H1 (cell line): ENCODE measurements at regions not wholly inside any gene's neighbourhood (a gene's known extent, or its start where the extent isn't known, plus 50 kb on each side); places are given as distances from the start of the nearest gene placed in this dataset.

ENCODE experiments used
- CTCF ChIA-PET: fragments of 300-600 bp; sonication (Branson Sonifier 250); formaldehyde crosslinking; loops from one replicate; lab custom pipeline; 2021; ENCODE audit not compliant: partially characterized antibody; lab: Charles Lee
- POLR2A ChIA-PET: fragments of 300-600 bp; sonication (Branson Sonifier 250); formaldehyde crosslinking; loops from one replicate; lab custom pipeline; 2021; ENCODE audit warnings: inconsistent platforms; ENCODE audit not compliant: partially characterized antibody; lab: Charles Lee
- DNase-seq, 2 experiments: peaks; one replicate each; pipeline versions ENCODE4 v3.0.0 to v3.0.0-alpha.2; 2010 to 2022; ENCODE audit warnings: low spot score in 2 of 2, low read depth in 1 of 2, mixed read lengths in 1 of 2
- FAIRE-seq: peaks from 2 replicates; lab custom pipeline; 2011; peaks lifted over from hg19 to GRCh38; lab: Jason Lieb, UNC
- H2AFZ ChIP-seq: 2 replicates; pipeline ENCODE4 v1.8.1; 2012; ENCODE audit warnings: low read length, inconsistent platforms
- H2AK5ac ChIP-seq: 2 replicates; pipeline ENCODE4 v1.6.1; 2013; ENCODE audit warnings: low read depth, low read length
- H2BK120ac ChIP-seq: replicated peaks from 2 replicates; pipeline ENCODE3; 2013; ENCODE audit warnings: low read depth, low read length, inconsistent platforms
- H2BK12ac ChIP-seq: 2 replicates; pipeline ENCODE4 v1.6.1; 2013; ENCODE audit warnings: low read depth, low read length
- H2BK15ac ChIP-seq: 2 replicates; pipeline ENCODE4 v1.6.1; 2013; ENCODE audit warnings: low read length
- H2BK20ac ChIP-seq: 2 replicates; pipeline ENCODE4 v1.6.1; 2013; ENCODE audit warnings: low read length
- H2BK5ac ChIP-seq: 2 replicates; pipeline ENCODE4 v1.6.1; 2013; ENCODE audit warnings: low read depth, low read length
- H3K14ac ChIP-seq: 2 replicates; pipeline ENCODE4 v1.6.1; 2013; ENCODE audit warnings: inconsistent platforms; ENCODE audit not compliant: insufficient read length
- H3K18ac ChIP-seq: 2 replicates; pipeline ENCODE4 v1.6.1; 2013; ENCODE audit warnings: low read length; ENCODE audit errors: extremely low read depth
- H3K23ac ChIP-seq: 2 replicates; pipeline ENCODE4 v1.6.1; 2013; ENCODE audit warnings: inconsistent platforms; ENCODE audit not compliant: insufficient read length
- H3K23me2 ChIP-seq: 2 replicates; pipeline ENCODE4 v1.6.1; 2013; ENCODE audit warnings: low read depth, low read length
- H3K27ac ChIP-seq: 2 replicates; pipeline ENCODE4 v1.6.1; 2011; ENCODE audit warnings: low read depth, low read length, inconsistent platforms
- H3K27me3 ChIP-seq, 4 experiments: replicated peaks in 1 of 4; 1 replicate in 1 of 4; 2 replicates in 3 of 4; pipeline versions ENCODE4 v1.6.1 to v1.8.1; 2011 to 2013; ENCODE audit warnings: low read length in 3 of 4, mild to moderate bottlenecking in 3 of 4, inconsistent platforms in 2 of 4, mixed read lengths in 2 of 4, moderate library complexity in 1 of 4; ENCODE audit not compliant: control insufficient read depth in 3 of 4, insufficient read depth in 3 of 4; ENCODE audit errors: extremely low read depth in 1 of 4
- H3K36me3 ChIP-seq, 4 experiments: 2 replicates each; pipeline versions ENCODE4 v1.6.1 to v1.8.1; 2011 to 2013; ENCODE audit warnings: mild to moderate bottlenecking in 4 of 4, low read length in 3 of 4, moderate library complexity in 2 of 4, control low read depth in 1 of 4, inconsistent platforms in 1 of 4; ENCODE audit not compliant: insufficient read depth in 4 of 4, control insufficient read depth in 2 of 4
- H3K4ac ChIP-seq: replicated peaks from 2 replicates; pipeline ENCODE3; 2013; ENCODE audit warnings: low read length, low read depth, mixed read lengths, inconsistent platforms; ENCODE audit not compliant: insufficient read length
- H3K4me1 ChIP-seq, 4 experiments: replicated peaks in 1 of 4; 1 replicate in 1 of 4; 2 replicates in 3 of 4; pipeline versions ENCODE4 v1.6.1 to v1.8.1; 2011 to 2013; ENCODE audit warnings: low read length in 3 of 4, inconsistent platforms in 2 of 4, mixed read lengths in 1 of 4; ENCODE audit not compliant: insufficient read depth in 4 of 4, control insufficient read depth in 3 of 4
- H3K4me2 ChIP-seq, 2 experiments: 2 replicates each; pipeline versions ENCODE4 v1.6.1 to v1.8.1; 2011 to 2013; ENCODE audit warnings: low read depth in 2 of 2, low read length in 2 of 2, control low read depth in 1 of 2, inconsistent platforms in 1 of 2, mild to moderate bottlenecking in 1 of 2; ENCODE audit not compliant: insufficient read depth in 1 of 2
- H3K4me3 ChIP-seq, 4 experiments: fragments of 200-600, 300-600 bp in 1 of 4; sonication (generic), shearing (Covaris generic), sonication (Bioruptor Twin) in 1 of 4; 2 replicates each; pipeline versions ENCODE4 v1.5.1 to v1.8.1; 2011 to 2016; ENCODE audit warnings: low read length in 4 of 4, low read depth in 3 of 4, control low read depth in 2 of 4, inconsistent platforms in 2 of 4, mild to moderate bottlenecking in 2 of 4, mixed read lengths in 1 of 4, moderate library complexity in 1 of 4; ENCODE audit not compliant: insufficient read depth in 2 of 4; ENCODE audit errors: extremely low read depth in 1 of 4
- H3K56ac ChIP-seq: replicated peaks from 2 replicates; pipeline ENCODE3; 2013; ENCODE audit warnings: low read depth, mild to moderate bottlenecking, mixed read lengths, low read length, inconsistent platforms; ENCODE audit not compliant: insufficient read length
- H3K79me1 ChIP-seq: 2 replicates; pipeline ENCODE4 v1.6.1; 2013; ENCODE audit warnings: low read depth, low read length, control low read depth
- H3K79me2 ChIP-seq, 2 experiments: 2 replicates each; pipeline versions ENCODE4 v1.6.1 to v1.8.1; 2012 to 2013; ENCODE audit warnings: low read length in 2 of 2, mild to moderate bottlenecking in 2 of 2, inconsistent platforms in 1 of 2; ENCODE audit not compliant: insufficient read depth in 2 of 2, control insufficient read depth in 1 of 2
- H3K9ac ChIP-seq, 4 experiments: replicated peaks in 1 of 4; 1 replicate in 1 of 4; 2 replicates in 3 of 4; pipeline versions ENCODE4 v1.6.1 to v1.8.1; 2011 to 2013; ENCODE audit warnings: low read depth in 3 of 4, low read length in 3 of 4, control low read depth in 2 of 4, mild to moderate bottlenecking in 2 of 4, moderate library complexity in 2 of 4, inconsistent platforms in 1 of 4; ENCODE audit errors: extremely low read depth in 1 of 4
- H3K9me3 ChIP-seq, 2 experiments: 2 replicates each; pipeline versions ENCODE4 v1.6.1 to v1.8.1; 2012 to 2013; ENCODE audit warnings: mild to moderate bottlenecking in 2 of 2, moderate library complexity in 2 of 2, control low read depth in 1 of 2, inconsistent platforms in 1 of 2, low read depth in 1 of 2, low read length in 1 of 2, mixed read lengths in 1 of 2; ENCODE audit not compliant: insufficient read depth in 2 of 2
- H4K20me1 ChIP-seq, 2 experiments: replicated peaks in 1 of 2; 2 replicates each; pipeline versions ENCODE3 to v1.8.1; 2011 to 2013; ENCODE audit warnings: inconsistent platforms in 2 of 2, low read length in 2 of 2, mild to moderate bottlenecking in 1 of 2; ENCODE audit not compliant: insufficient read depth in 2 of 2, control insufficient read depth in 1 of 2
- H4K5ac ChIP-seq: 2 replicates; pipeline ENCODE4 v1.6.1; 2013; ENCODE audit warnings: low read length, low read depth, mixed read lengths, inconsistent platforms; ENCODE audit not compliant: insufficient read length
- H4K8ac ChIP-seq: 2 replicates; pipeline ENCODE4 v1.8.0; 2013; ENCODE audit warnings: mild to moderate bottlenecking, moderate library complexity, low read length, inconsistent platforms; ENCODE audit not compliant: insufficient read depth; ENCODE audit errors: extremely low read depth
- H4K91ac ChIP-seq: replicated peaks from 2 replicates; pipeline ENCODE3; 2013; ENCODE audit warnings: low read length, mixed read lengths, inconsistent platforms; ENCODE audit not compliant: insufficient read length
- ASH2L ChIP-seq: fragments of 200-600, 300-600 bp; sonication (generic); IDR thresholded peaks from one replicate; pipeline ENCODE4 v1.7.1; 2017; ENCODE audit warnings: low read length
- ATF3 ChIP-seq: IDR thresholded peaks from 2 replicates; pipeline ENCODE4 v1.6.1; 2011; ENCODE audit warnings: low read depth, mild to moderate bottlenecking, low read length; ENCODE audit not compliant: insufficient read depth
- EZH2 ChIP-seq: fragments of 200-600 bp; sonication (generic); IDR thresholded peaks from 2 replicates; pipeline ENCODE4 v1.7.1; 2012; ENCODE audit warnings: low read depth, mild to moderate bottlenecking, moderate library complexity, low read length, inconsistent platforms; ENCODE audit not compliant: severe bottlenecking
- HDAC6 ChIP-seq: IDR thresholded peaks from one replicate; pipeline ENCODE4 v1.7.1; 2012; ENCODE audit warnings: low read depth, mild to moderate bottlenecking, inconsistent platforms, low read length, moderate library complexity
- JUND ChIP-seq: IDR thresholded peaks from 2 replicates; pipeline ENCODE4 v1.6.1; 2011; ENCODE audit warnings: mild to moderate bottlenecking, improper control_type of control experiment, low read length
- KDM1A ChIP-seq: fragments of 200-600, 300-600 bp; sonication (generic); IDR thresholded peaks from 2 replicates; pipeline ENCODE4 v1.7.1; 2016; ENCODE audit warnings: mild to moderate bottlenecking, low read length, borderline replicate concordance
- POLR2AphosphoS5 ChIP-seq: IDR thresholded peaks from 2 replicates; pipeline ENCODE4 v1.6.1; 2011; ENCODE audit warnings: low read depth, low read length
- RFX5 ChIP-seq: IDR thresholded peaks from 2 replicates; pipeline ENCODE4 v1.6.1; 2011; ENCODE audit warnings: low read depth, low read length, improper control_type of control experiment, borderline replicate concordance
- SUZ12 ChIP-seq: fragments of 200-600 bp; sonication (generic); IDR thresholded peaks from 2 replicates; pipeline ENCODE4 v1.6.1; 2012; ENCODE audit warnings: mild to moderate bottlenecking, inconsistent platforms, low read length, moderate library complexity, mixed read lengths
- TEAD4 ChIP-seq: IDR thresholded peaks from 2 replicates; pipeline ENCODE4 v1.6.1; 2012; ENCODE audit warnings: low read depth, low read length, inconsistent platforms, mixed read lengths
- ZNF274 ChIP-seq: IDR thresholded peaks from 2 replicates; pipeline ENCODE4 v1.7.0; 2012; ENCODE audit warnings: low read length, borderline replicate concordance; ENCODE audit errors: extremely low read depth
- WGBS, 2 experiments: shearing (Covaris generic) in 1 of 2; methylation state at CpG; one replicate each; pipeline versions ENCODE4 v1.1.6 to v1.1.7; 2013 to 2015; ENCODE audit warnings: low lambda C conversion rate in 2 of 2, mixed read lengths in 2 of 2, inconsistent platforms in 1 of 2, low coverage in 1 of 2, missing lambda C conversion rate in 1 of 2; ENCODE audit not compliant: insufficient replicate concordance in 2 of 2, insufficient coverage in 1 of 2, insufficient read length in 1 of 2; ENCODE audit errors: extremely low coverage in 1 of 2, missing lambda C conversion rate in 1 of 2; 5-methylcytosine and 5-hydroxymethylcytosine counted together
- TF ChIP-seq, protein P1 (sequence below), 3 experiments: IDR thresholded peaks; 1 replicate in 2 of 3; 2 replicates in 1 of 3; pipeline versions ENCODE4 v1.5.1 to v1.6.1; 2011; ENCODE audit warnings: low read length in 3 of 3, mild to moderate bottlenecking in 3 of 3, inconsistent platforms in 2 of 3, low read depth in 1 of 3, moderate library complexity in 1 of 3; ENCODE audit not compliant: insufficient read depth in 1 of 3; ENCODE audit errors: control extremely low read depth in 1 of 3

DNA sequence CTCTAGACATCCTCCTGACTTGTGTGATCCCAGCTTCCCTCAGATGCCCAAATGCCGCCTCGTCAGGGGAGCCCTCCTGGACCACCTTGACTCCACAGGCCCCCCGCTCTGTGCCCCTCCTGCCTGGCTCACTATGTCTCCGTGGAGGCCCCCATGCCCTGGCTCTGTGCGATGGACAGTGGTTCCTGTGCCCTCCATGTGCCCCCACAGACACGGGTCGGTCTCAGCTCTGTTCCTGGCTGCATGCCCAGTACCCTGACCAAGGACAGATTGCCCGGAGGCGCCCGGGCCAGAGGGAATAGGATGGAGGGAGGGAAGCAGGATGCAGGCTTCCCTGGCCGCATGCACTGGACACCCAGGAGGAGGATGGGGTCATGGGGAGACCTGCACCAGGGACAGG is 1274.6 kb downstream of the BRD1 start:
- H3K79me2 ChIP-seq: no peaks in the 10 kb centered on the region
- H2BK15ac ChIP-seq: no peak overlapping the region
- H2BK5ac ChIP-seq: no peak overlapping the region
- peaks cover 3 to 20% of the 10 kb centered on the region in 2 experiments for H4K20me1 ChIP-seq
- H3K27me3 ChIP-seq: no peaks in the 10 kb centered on the region
- no peak overlapping the region for H2AFZ ChIP-seq
- no peak overlapping the region for H3K14ac ChIP-seq
- ChIA-PET CTCF (no interaction called here), POLR2A (no interaction called here)
- no peak overlapping the region for H2BK20ac ChIP-seq
- H3K36me3 ChIP-seq: no peaks in the 10 kb centered on the region
- H3K23ac ChIP-seq: no peak overlapping the region
- H3K56ac ChIP-seq: no peak overlapping the region
- H3K18ac ChIP-seq: no peak overlapping the region
- H3K79me1 ChIP-seq: peaks cover 2% of the 10 kb centered on the region
- DNase-seq (no peak), FAIRE-seq (no peak)
- no peak overlapping the region for H3K27ac ChIP-seq
- peak overlapping the region; percentile 41; the same call in 1 of the 2 replicates for H4K8ac ChIP-seq
- 94% methylated on average over 10 of the region's 11 CpGs; no CpG with 5 or more reads in 1 of the 2 experiments for WGBS, 2 experiments
- no peak overlapping the region for H3K9ac ChIP-seq
- H3K4ac ChIP-seq: no peak overlapping the region
- no peak overlapping the region for H2BK120ac ChIP-seq
- no peak overlapping the region for H4K5ac ChIP-seq
- H2BK12ac ChIP-seq: no peak overlapping the region
- no peak overlapping the region for H2AK5ac ChIP-seq
- H3K23me2 ChIP-seq: no peaks in the 10 kb centered on the region
- H3K4me1 ChIP-seq: 0 out of 7 replicates have a peak, but pooled peaks cover 0 to 3% (median under 1%) of the 10 kb centered on the region in 4 experiments
- H3K9me3 ChIP-seq: no peaks in the 10 kb centered on the region
- H3K4me3 ChIP-seq: no peak overlapping the region
- H4K91ac ChIP-seq: no peak overlapping the region
- H3K4me2 ChIP-seq: no peak overlapping the region
- TF ChIP-seq ZNF274 (no peak), TEAD4 (no peak), SUZ12 (no peak), RFX5 (no peak), ASH2L (no peak), HDAC6 (no peak), POLR2AphosphoS5 (no peak), JUND (no peak), EZH2 (no peak), ATF3 (no peak), KDM1A (no peak)
- TF ChIP-seq, protein P1, sequence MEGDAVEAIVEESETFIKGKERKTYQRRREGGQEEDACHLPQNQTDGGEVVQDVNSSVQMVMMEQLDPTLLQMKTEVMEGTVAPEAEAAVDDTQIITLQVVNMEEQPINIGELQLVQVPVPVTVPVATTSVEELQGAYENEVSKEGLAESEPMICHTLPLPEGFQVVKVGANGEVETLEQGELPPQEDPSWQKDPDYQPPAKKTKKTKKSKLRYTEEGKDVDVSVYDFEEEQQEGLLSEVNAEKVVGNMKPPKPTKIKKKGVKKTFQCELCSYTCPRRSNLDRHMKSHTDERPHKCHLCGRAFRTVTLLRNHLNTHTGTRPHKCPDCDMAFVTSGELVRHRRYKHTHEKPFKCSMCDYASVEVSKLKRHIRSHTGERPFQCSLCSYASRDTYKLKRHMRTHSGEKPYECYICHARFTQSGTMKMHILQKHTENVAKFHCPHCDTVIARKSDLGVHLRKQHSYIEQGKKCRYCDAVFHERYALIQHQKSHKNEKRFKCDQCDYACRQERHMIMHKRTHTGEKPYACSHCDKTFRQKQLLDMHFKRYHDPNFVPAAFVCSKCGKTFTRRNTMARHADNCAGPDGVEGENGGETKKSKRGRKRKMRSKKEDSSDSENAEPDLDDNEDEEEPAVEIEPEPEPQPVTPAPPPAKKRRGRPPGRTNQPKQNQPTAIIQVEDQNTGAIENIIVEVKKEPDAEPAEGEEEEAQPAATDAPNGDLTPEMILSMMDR (IDR thresholded peaks at IDR 0.05; ENCODE audit: control extremely low read depth in 1 of 3, insufficient read depth in 1 of 3, low read depth in 1 of 3, low read length in 3 of 3): no peak
